H1 (cell line): ENCODE measurements at regions not wholly inside any gene's neighbourhood (a gene's known extent, or its start where the extent isn't known, plus 50 kb on each side); places are given as distances from the start of the nearest gene placed in this dataset.

Experiments
- CTCF ChIA-PET: fragments of 300-600 bp; sonication (Branson Sonifier 250); formaldehyde crosslinking; loops from one replicate; lab custom pipeline; 2021; ENCODE audit not compliant: partially characterized antibody; lab: Charles Lee
- POLR2A ChIA-PET: fragments of 300-600 bp; sonication (Branson Sonifier 250); formaldehyde crosslinking; loops from one replicate; lab custom pipeline; 2021; ENCODE audit warnings: inconsistent platforms; ENCODE audit not compliant: partially characterized antibody; lab: Charles Lee
- DNase-seq, 2 experiments: peaks; one replicate each; pipeline versions ENCODE4 v3.0.0 to v3.0.0-alpha.2; 2010 to 2022; ENCODE audit warnings: low spot score in 2 of 2, low read depth in 1 of 2, mixed read lengths in 1 of 2
- FAIRE-seq: peaks from 2 replicates; lab custom pipeline; 2011; peaks lifted over from hg19 to GRCh38; lab: Jason Lieb, UNC
- H2AFZ ChIP-seq: 2 replicates; pipeline ENCODE4 v1.8.1; 2012; ENCODE audit warnings: low read length, inconsistent platforms
- H2AK5ac ChIP-seq: 2 replicates; pipeline ENCODE4 v1.6.1; 2013; ENCODE audit warnings: low read depth, low read length
- H2BK120ac ChIP-seq: replicated peaks from 2 replicates; pipeline ENCODE3; 2013; ENCODE audit warnings: low read depth, low read length, inconsistent platforms
- H2BK12ac ChIP-seq: 2 replicates; pipeline ENCODE4 v1.6.1; 2013; ENCODE audit warnings: low read depth, low read length
- H2BK15ac ChIP-seq: 2 replicates; pipeline ENCODE4 v1.6.1; 2013; ENCODE audit warnings: low read length
- H2BK20ac ChIP-seq: 2 replicates; pipeline ENCODE4 v1.6.1; 2013; ENCODE audit warnings: low read length
- H2BK5ac ChIP-seq: 2 replicates; pipeline ENCODE4 v1.6.1; 2013; ENCODE audit warnings: low read depth, low read length
- H3K14ac ChIP-seq: 2 replicates; pipeline ENCODE4 v1.6.1; 2013; ENCODE audit warnings: inconsistent platforms; ENCODE audit not compliant: insufficient read length
- H3K18ac ChIP-seq: 2 replicates; pipeline ENCODE4 v1.6.1; 2013; ENCODE audit warnings: low read length; ENCODE audit errors: extremely low read depth
- H3K23ac ChIP-seq: 2 replicates; pipeline ENCODE4 v1.6.1; 2013; ENCODE audit warnings: inconsistent platforms; ENCODE audit not compliant: insufficient read length
- H3K23me2 ChIP-seq: 2 replicates; pipeline ENCODE4 v1.6.1; 2013; ENCODE audit warnings: low read depth, low read length
- H3K27ac ChIP-seq: 2 replicates; pipeline ENCODE4 v1.6.1; 2011; ENCODE audit warnings: low read depth, low read length, inconsistent platforms
- H3K27me3 ChIP-seq, 4 experiments: replicated peaks in 1 of 4; 1 replicate in 1 of 4; 2 replicates in 3 of 4; pipeline versions ENCODE4 v1.6.1 to v1.8.1; 2011 to 2013; ENCODE audit warnings: low read length in 3 of 4, mild to moderate bottlenecking in 3 of 4, inconsistent platforms in 2 of 4, mixed read lengths in 2 of 4, moderate library complexity in 1 of 4; ENCODE audit not compliant: control insufficient read depth in 3 of 4, insufficient read depth in 3 of 4; ENCODE audit errors: extremely low read depth in 1 of 4
- H3K36me3 ChIP-seq, 4 experiments: 2 replicates each; pipeline versions ENCODE4 v1.6.1 to v1.8.1; 2011 to 2013; ENCODE audit warnings: mild to moderate bottlenecking in 4 of 4, low read length in 3 of 4, moderate library complexity in 2 of 4, control low read depth in 1 of 4, inconsistent platforms in 1 of 4; ENCODE audit not compliant: insufficient read depth in 4 of 4, control insufficient read depth in 2 of 4
- H3K4ac ChIP-seq: replicated peaks from 2 replicates; pipeline ENCODE3; 2013; ENCODE audit warnings: low read length, low read depth, mixed read lengths, inconsistent platforms; ENCODE audit not compliant: insufficient read length
- H3K4me1 ChIP-seq, 4 experiments: replicated peaks in 1 of 4; 1 replicate in 1 of 4; 2 replicates in 3 of 4; pipeline versions ENCODE4 v1.6.1 to v1.8.1; 2011 to 2013; ENCODE audit warnings: low read length in 3 of 4, inconsistent platforms in 2 of 4, mixed read lengths in 1 of 4; ENCODE audit not compliant: insufficient read depth in 4 of 4, control insufficient read depth in 3 of 4
- H3K4me2 ChIP-seq, 2 experiments: 2 replicates each; pipeline versions ENCODE4 v1.6.1 to v1.8.1; 2011 to 2013; ENCODE audit warnings: low read depth in 2 of 2, low read length in 2 of 2, control low read depth in 1 of 2, inconsistent platforms in 1 of 2, mild to moderate bottlenecking in 1 of 2; ENCODE audit not compliant: insufficient read depth in 1 of 2
- H3K4me3 ChIP-seq, 4 experiments: fragments of 200-600, 300-600 bp in 1 of 4; sonication (generic), shearing (Covaris generic), sonication (Bioruptor Twin) in 1 of 4; 2 replicates each; pipeline versions ENCODE4 v1.5.1 to v1.8.1; 2011 to 2016; ENCODE audit warnings: low read length in 4 of 4, low read depth in 3 of 4, control low read depth in 2 of 4, inconsistent platforms in 2 of 4, mild to moderate bottlenecking in 2 of 4, mixed read lengths in 1 of 4, moderate library complexity in 1 of 4; ENCODE audit not compliant: insufficient read depth in 2 of 4; ENCODE audit errors: extremely low read depth in 1 of 4
- H3K56ac ChIP-seq: replicated peaks from 2 replicates; pipeline ENCODE3; 2013; ENCODE audit warnings: low read depth, mild to moderate bottlenecking, mixed read lengths, low read length, inconsistent platforms; ENCODE audit not compliant: insufficient read length
- H3K79me1 ChIP-seq: 2 replicates; pipeline ENCODE4 v1.6.1; 2013; ENCODE audit warnings: low read depth, low read length, control low read depth
- H3K79me2 ChIP-seq, 2 experiments: 2 replicates each; pipeline versions ENCODE4 v1.6.1 to v1.8.1; 2012 to 2013; ENCODE audit warnings: low read length in 2 of 2, mild to moderate bottlenecking in 2 of 2, inconsistent platforms in 1 of 2; ENCODE audit not compliant: insufficient read depth in 2 of 2, control insufficient read depth in 1 of 2
- H3K9ac ChIP-seq, 4 experiments: replicated peaks in 1 of 4; 1 replicate in 1 of 4; 2 replicates in 3 of 4; pipeline versions ENCODE4 v1.6.1 to v1.8.1; 2011 to 2013; ENCODE audit warnings: low read depth in 3 of 4, low read length in 3 of 4, control low read depth in 2 of 4, mild to moderate bottlenecking in 2 of 4, moderate library complexity in 2 of 4, inconsistent platforms in 1 of 4; ENCODE audit errors: extremely low read depth in 1 of 4
- H3K9me3 ChIP-seq, 2 experiments: 2 replicates each; pipeline versions ENCODE4 v1.6.1 to v1.8.1; 2012 to 2013; ENCODE audit warnings: mild to moderate bottlenecking in 2 of 2, moderate library complexity in 2 of 2, control low read depth in 1 of 2, inconsistent platforms in 1 of 2, low read depth in 1 of 2, low read length in 1 of 2, mixed read lengths in 1 of 2; ENCODE audit not compliant: insufficient read depth in 2 of 2
- H4K20me1 ChIP-seq, 2 experiments: replicated peaks in 1 of 2; 2 replicates each; pipeline versions ENCODE3 to v1.8.1; 2011 to 2013; ENCODE audit warnings: inconsistent platforms in 2 of 2, low read length in 2 of 2, mild to moderate bottlenecking in 1 of 2; ENCODE audit not compliant: insufficient read depth in 2 of 2, control insufficient read depth in 1 of 2
- H4K5ac ChIP-seq: 2 replicates; pipeline ENCODE4 v1.6.1; 2013; ENCODE audit warnings: low read length, low read depth, mixed read lengths, inconsistent platforms; ENCODE audit not compliant: insufficient read length
- H4K8ac ChIP-seq: 2 replicates; pipeline ENCODE4 v1.8.0; 2013; ENCODE audit warnings: mild to moderate bottlenecking, moderate library complexity, low read length, inconsistent platforms; ENCODE audit not compliant: insufficient read depth; ENCODE audit errors: extremely low read depth
- H4K91ac ChIP-seq: replicated peaks from 2 replicates; pipeline ENCODE3; 2013; ENCODE audit warnings: low read length, mixed read lengths, inconsistent platforms; ENCODE audit not compliant: insufficient read length
- ASH2L ChIP-seq: fragments of 200-600, 300-600 bp; sonication (generic); IDR thresholded peaks from one replicate; pipeline ENCODE4 v1.7.1; 2017; ENCODE audit warnings: low read length
- BACH1 ChIP-seq: IDR thresholded peaks from 2 replicates; pipeline ENCODE4 v1.6.1; 2012; ENCODE audit warnings: low read length, improper control_type of control experiment
- BCL11A ChIP-seq, 2 experiments: IDR thresholded peaks; one replicate each; pipeline ENCODE4 v1.6.1; 2011; ENCODE audit warnings: low read depth in 2 of 2, low read length in 2 of 2, mild to moderate bottlenecking in 2 of 2
- BRCA1 ChIP-seq: IDR thresholded peaks from 2 replicates; pipeline ENCODE4 v1.6.1; 2012; ENCODE audit warnings: low read depth, low read length, improper control_type of control experiment
- JUND ChIP-seq: IDR thresholded peaks from 2 replicates; pipeline ENCODE4 v1.6.1; 2011; ENCODE audit warnings: mild to moderate bottlenecking, improper control_type of control experiment, low read length
- KDM5A ChIP-seq: fragments of 200-600 bp; IDR thresholded peaks from 2 replicates; pipeline ENCODE4 v1.7.1; 2012; ENCODE audit warnings: mild to moderate bottlenecking, low read length, inconsistent platforms, mixed read lengths
- NANOG ChIP-seq: IDR thresholded peaks from 2 replicates; pipeline ENCODE4 v1.6.1; 2011; ENCODE audit warnings: low read length, low read depth, mild to moderate bottlenecking, inconsistent platforms; ENCODE audit not compliant: insufficient read depth, poor library complexity, severe bottlenecking
- PHF8 ChIP-seq: fragments of 200-600 bp; sonication (generic); conservative IDR thresholded peaks from 2 replicates; pipeline ENCODE4 v1.7.1; 2012; ENCODE audit warnings: low read depth, mild to moderate bottlenecking, inconsistent platforms, low read length, moderate library complexity
- RAD21 ChIP-seq, 2 experiments: IDR thresholded peaks in 1 of 2; conservative IDR thresholded peaks in 1 of 2; 2 replicates each; pipeline ENCODE4 v1.6.1; 2011; ENCODE audit warnings: low read depth in 2 of 2, low read length in 2 of 2, improper control_type of control experiment in 1 of 2, inconsistent platforms in 1 of 2, mild to moderate bottlenecking in 1 of 2, moderate library complexity in 1 of 2
- RBBP5 ChIP-seq: IDR thresholded peaks from 2 replicates; pipeline ENCODE4 v1.7.1; 2012; ENCODE audit warnings: low read depth, mild to moderate bottlenecking, inconsistent platforms, low read length, moderate library complexity, borderline replicate concordance
- TBP ChIP-seq: IDR thresholded peaks from 2 replicates; pipeline ENCODE4 v1.6.1; 2011; ENCODE audit warnings: low read depth, low read length, improper control_type of control experiment
- TCF12 ChIP-seq: IDR thresholded peaks from 2 replicates; pipeline ENCODE4 v1.6.1; 2011; ENCODE audit warnings: low read depth, mild to moderate bottlenecking, low read length

- Histone ChIP-seq H3K4ac (no peak overlapping the region), H3K23me2 (no peaks in the 10 kb centered on the region), H3K36me3 (no peaks in the 10 kb centered on the region), H4K91ac (no peak overlapping the region), H4K5ac (no peak overlapping the region), H4K20me1 (no peaks in the 10 kb centered on the region), H3K4me2 (no peak overlapping the region), H4K8ac (no peak overlapping the region), H3K9ac (no peak overlapping the region), H2BK20ac (no peak overlapping the region), H2AK5ac (no peak overlapping the region), H3K9me3 (no peaks in the 10 kb centered on the region), H2AFZ (no peak overlapping the region), H3K27me3 (no peaks in the 10 kb centered on the region), H3K18ac (no peak overlapping the region), H3K27ac (no peak overlapping the region), H3K14ac (no peak overlapping the region), H2BK120ac (no peak overlapping the region), H2BK12ac (no peak overlapping the region), H2BK5ac (no peak overlapping the region), H3K4me3 (no peak overlapping the region), H3K23ac (no peak overlapping the region), H3K4me1 (no peaks in the 10 kb centered on the region), H3K79me1 (no peaks in the 10 kb centered on the region), H3K79me2 (no peaks in the 10 kb centered on the region), H2BK15ac (no peak overlapping the region), H3K56ac (no peak overlapping the region)
- ChIA-PET POLR2A (no interaction called here), CTCF (interaction anchor here (1.2 to 1.7 kb wide), 2 partner anchors 17 to 81 kb away, joined by 3 read pairs; no protein-coding TSS in a partner anchor)
- TF ChIP-seq RAD21 (IDR thresholded peaks at IDR 0.05 in 1 of 2, conservative IDR thresholded peaks at IDR 0.05 in 1 of 2; ENCODE audit: low read depth in 2 of 2, low read length in 2 of 2) (no peak), ASH2L (no peak), PHF8 (no peak), RBBP5 (no peak), BACH1 (no peak), JUND (no peak), KDM5A (no peak), BRCA1 (no peak), TBP (no peak), BCL11A (IDR thresholded peaks at IDR 0.05; ENCODE audit: low read depth in 2 of 2, low read length in 2 of 2) (no peak), TCF12 (no peak), NANOG (no peak)
- DNase-seq = no peak
- FAIRE-seq = no peak
Observed at GRCh38 chr7:123279949-123280348, 80.2 kb upstream of the SLC13A1 start.
